Body of pancreas (tissue), 4 donors: ENCODE measurements at regions not wholly inside any gene's neighbourhood (a gene's known extent, or its start where the extent isn't known, plus 50 kb on each side); places are given as distances from the start of the nearest gene placed in this dataset.

Experiments
- ATAC-seq: fragments of 150-250 bp; one replicate; pipeline ENCODE4 v1.9.1; 2016
- DNase-seq, 4 donors: peaks; one replicate each; pipeline ENCODE4 v3.0.0-alpha.2; 2019
- H3K27ac ChIP-seq, 4 donors: fragments of 200-600 bp; sonication (generic); 1 replicate in 3 of 4; 2 replicates in 1 of 4; pipeline versions ENCODE4 v1.5.1 to v1.6.1; 2016 to 2019; ENCODE audit warnings: mild to moderate bottlenecking in 1 of 4, mixed read lengths in 1 of 4, moderate library complexity in 1 of 4
- H3K27me3 ChIP-seq, 2 donors: fragments of 200-600 bp; sonication (generic); one replicate each; pipeline ENCODE4 v1.6.0; 2016; ENCODE audit warnings: mild to moderate bottlenecking in 1 of 2
- H3K36me3 ChIP-seq, 2 donors: fragments of 200-600 bp; sonication (generic); replicated peaks in 1 of 2; 2 replicates each; pipeline ENCODE4 v1.5.1; 2016; ENCODE audit warnings: low read depth in 2 of 2; ENCODE audit not compliant: insufficient read depth in 1 of 2
- H3K4me1 ChIP-seq: fragments of 200-600 bp; sonication (generic); one replicate; pipeline ENCODE4 v1.6.0; 2016
- H3K4me3 ChIP-seq, 2 donors: fragments of 200-600 bp; sonication (generic); 1 replicate in 1 of 2; 2 replicates in 1 of 2; pipeline ENCODE4 v1.5.1; 2016 to 2019
- H3K9me3 ChIP-seq, 3 donors: fragments of 200-600 bp; sonication (generic); 1 replicate in 2 of 3; 2 replicates in 1 of 3; pipeline ENCODE4 v1.5.1; 2016
- POLR2A ChIP-seq, 3 donors: fragments of 450-650 bp; IDR thresholded peaks; one replicate each; pipeline ENCODE4 v1.6.1; 2016; ENCODE audit warnings: antibody characterized with exemption in 3 of 3, mild to moderate bottlenecking in 2 of 3
- WGBS, 2 donors: methylation state at CpG; one replicate each; pipeline ENCODE4 v1.1.5; 2017; 5-methylcytosine and 5-hydroxymethylcytosine counted together
- intact Hi-C: fragments of 100-400 bp; cut with DNase I; formaldehyde crosslinking; loops from one replicate; pipeline ENCODE4 v1.15.1; 2023
- TF ChIP-seq, protein P1 (sequence below), 7 experiments: fragments of 450-650 bp in 4 of 7; fragments of 200-600 bp in 3 of 7; sonication (generic) in 3 of 7; IDR thresholded peaks; one replicate each; pipeline ENCODE4 v1.5.1; 2016 to 2019; ENCODE audit warnings: antibody characterized with exemption in 7 of 7

DNA sequence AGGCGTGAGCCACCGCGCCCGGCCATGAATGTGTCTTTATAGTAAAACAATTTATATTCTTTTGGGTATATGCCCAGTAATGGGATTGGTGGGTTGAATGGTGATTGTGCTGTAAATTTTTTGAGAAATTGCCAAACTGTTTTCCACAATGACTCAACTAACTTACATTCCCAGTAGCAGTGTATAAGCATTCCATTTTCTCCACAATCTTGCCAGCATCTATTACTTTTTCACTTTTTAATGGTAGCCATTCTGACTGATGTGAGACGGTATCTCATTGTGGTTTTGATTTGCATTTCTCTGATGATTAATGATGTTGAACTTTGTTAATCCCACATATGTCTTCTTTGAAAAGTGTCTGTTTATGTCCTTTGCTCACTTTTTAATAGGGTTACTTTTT lies 1187.9 kb downstream of the XPNPEP1 start:
- DNase-seq (no peak), ATAC-seq (no peak)
- Histone ChIP-seq H3K4me3 (no peak overlapping the region), H3K27ac (no peak overlapping the region), H3K9me3 (no peaks in the 10 kb centered on the region), H3K27me3 (no peaks in the 10 kb centered on the region), H3K36me3 (no peaks in the 10 kb centered on the region), H3K4me1 (no peaks in the 10 kb centered on the region)
- intact Hi-C loops: no loop called here
- WGBS, 2 donors: 89 to 91% methylated on average over 5 of the region's 5 CpGs
- TF ChIP-seq, protein P1, sequence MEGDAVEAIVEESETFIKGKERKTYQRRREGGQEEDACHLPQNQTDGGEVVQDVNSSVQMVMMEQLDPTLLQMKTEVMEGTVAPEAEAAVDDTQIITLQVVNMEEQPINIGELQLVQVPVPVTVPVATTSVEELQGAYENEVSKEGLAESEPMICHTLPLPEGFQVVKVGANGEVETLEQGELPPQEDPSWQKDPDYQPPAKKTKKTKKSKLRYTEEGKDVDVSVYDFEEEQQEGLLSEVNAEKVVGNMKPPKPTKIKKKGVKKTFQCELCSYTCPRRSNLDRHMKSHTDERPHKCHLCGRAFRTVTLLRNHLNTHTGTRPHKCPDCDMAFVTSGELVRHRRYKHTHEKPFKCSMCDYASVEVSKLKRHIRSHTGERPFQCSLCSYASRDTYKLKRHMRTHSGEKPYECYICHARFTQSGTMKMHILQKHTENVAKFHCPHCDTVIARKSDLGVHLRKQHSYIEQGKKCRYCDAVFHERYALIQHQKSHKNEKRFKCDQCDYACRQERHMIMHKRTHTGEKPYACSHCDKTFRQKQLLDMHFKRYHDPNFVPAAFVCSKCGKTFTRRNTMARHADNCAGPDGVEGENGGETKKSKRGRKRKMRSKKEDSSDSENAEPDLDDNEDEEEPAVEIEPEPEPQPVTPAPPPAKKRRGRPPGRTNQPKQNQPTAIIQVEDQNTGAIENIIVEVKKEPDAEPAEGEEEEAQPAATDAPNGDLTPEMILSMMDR (IDR thresholded peaks at IDR 0.05): no peak
- TF ChIP-seq POLR2A (IDR thresholded peaks at IDR 0.05): no peak

DNA sequence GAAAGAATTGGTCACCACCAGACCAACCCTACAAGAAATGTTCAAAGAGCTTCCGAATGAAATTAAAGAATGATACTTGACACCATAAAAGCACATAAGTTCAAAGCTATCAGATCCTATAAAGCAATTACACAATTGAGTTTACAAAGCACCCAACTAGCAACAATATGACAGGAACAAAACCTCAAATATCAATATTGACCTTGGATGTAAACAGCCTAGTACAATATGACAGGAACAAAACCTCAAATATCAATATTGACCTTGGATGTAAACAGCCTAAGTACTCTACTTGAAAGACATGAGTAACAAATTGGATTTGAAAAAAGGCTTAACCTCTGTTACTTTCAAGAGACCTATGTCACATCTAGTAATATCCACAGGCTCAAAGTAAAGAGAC lies 1201.4 kb downstream of the XPNPEP1 start:
- Histone ChIP-seq H3K27ac (no peak overlapping the region), H3K9me3 (no peaks in the 10 kb centered on the region), H3K4me3 (no peak overlapping the region), H3K27me3 (no peaks in the 10 kb centered on the region), H3K4me1 (no peaks in the 10 kb centered on the region), H3K36me3 (no peaks in the 10 kb centered on the region)
- 21 to 52% methylated on average over 1 of the region's 1 CpG for WGBS, 2 donors
- ATAC-seq (no peak), DNase-seq (no peak)
- TF ChIP-seq, protein P1 (IDR thresholded peaks at IDR 0.05): no peak
- no peak for TF ChIP-seq POLR2A (IDR thresholded peaks at IDR 0.05)
- intact Hi-C loops: no loop called here

DNA sequence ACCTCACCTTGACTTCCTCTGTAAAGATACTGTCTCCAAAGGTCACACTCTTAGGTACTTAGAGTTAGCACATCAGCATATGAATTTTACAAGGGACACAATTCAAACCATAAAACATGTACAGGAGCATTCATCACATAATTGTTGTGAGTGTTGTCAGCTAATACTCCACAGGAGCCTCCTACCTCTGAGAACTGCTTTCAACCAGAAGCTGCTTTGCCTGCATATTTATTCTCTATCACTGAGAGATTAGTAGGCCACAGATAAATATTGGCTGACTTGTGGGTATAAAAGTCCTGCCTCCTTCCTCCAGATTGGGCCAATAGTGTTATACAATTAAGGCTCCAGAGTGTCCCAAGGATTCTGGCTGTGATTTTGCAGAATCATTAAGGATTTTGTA lies 1207.0 kb downstream of the XPNPEP1 start:
- intact Hi-C loops: no loop called here
- no peaks in the 10 kb centered on the region for H3K9me3 ChIP-seq
- H3K4me1 ChIP-seq: no peaks in the 10 kb centered on the region
- DNase-seq (no peak), ATAC-seq (no peak)
- H3K4me3 ChIP-seq: no peak overlapping the region
- no peaks in the 10 kb centered on the region for H3K36me3 ChIP-seq
- no peak overlapping the region for H3K27ac ChIP-seq
- TF ChIP-seq POLR2A (IDR thresholded peaks at IDR 0.05): no peak
- TF ChIP-seq, protein P1 (IDR thresholded peaks at IDR 0.05): no peak
- H3K27me3 ChIP-seq: no peaks in the 10 kb centered on the region

DNA sequence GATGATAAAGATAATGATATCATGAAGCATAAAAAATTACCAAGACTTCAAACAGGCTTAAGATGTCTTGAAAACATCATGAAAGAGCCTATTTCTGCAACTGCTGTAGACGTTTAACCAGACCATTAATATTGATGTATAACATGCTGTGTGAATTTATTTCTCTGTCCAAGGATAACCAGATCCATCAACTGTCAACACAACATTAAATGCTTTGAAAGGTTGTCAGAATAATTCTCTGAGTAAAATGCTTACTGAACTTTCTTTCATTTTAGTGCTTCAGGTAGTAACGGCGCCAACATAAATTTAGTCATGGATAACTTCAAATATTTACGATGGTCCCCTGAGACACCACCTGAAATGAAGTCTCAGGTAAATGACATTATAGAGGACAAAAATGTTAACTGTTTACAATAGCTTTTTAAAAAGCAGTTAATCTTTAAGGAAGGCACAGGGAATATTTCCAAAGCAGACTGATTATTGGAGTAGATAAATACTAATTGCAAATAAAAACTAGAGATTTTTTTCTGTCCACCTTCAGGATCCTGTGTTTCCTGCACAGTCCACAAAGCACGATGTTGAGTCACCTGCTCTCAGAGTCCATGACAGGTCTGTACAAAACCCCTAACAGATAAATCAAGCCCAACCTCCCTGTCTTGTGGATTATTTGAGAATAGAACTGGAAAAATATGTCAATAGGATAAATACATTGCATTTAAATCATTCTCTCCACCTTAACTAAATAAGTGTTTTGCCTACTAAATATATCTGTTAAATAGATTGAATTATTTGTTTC lies 1213.2 kb downstream of the XPNPEP1 start:
- no peak overlapping the region for H3K4me3 ChIP-seq
- no peaks in the 10 kb centered on the region for H3K36me3 ChIP-seq
- ATAC-seq: no peak
- TF ChIP-seq POLR2A (IDR thresholded peaks at IDR 0.05): no peak
- TF ChIP-seq, protein P1 (IDR thresholded peaks at IDR 0.05): no peak
- DNase-seq: no peak
- intact Hi-C loops: no loop called here
- no peaks in the 10 kb centered on the region for H3K4me1 ChIP-seq
- H3K27me3 ChIP-seq: no peaks in the 10 kb centered on the region
- no peaks in the 10 kb centered on the region for H3K9me3 ChIP-seq
- no peak overlapping the region for H3K27ac ChIP-seq
- 49 to 56% methylated on average over 5 of the region's 5 CpGs for WGBS, 2 donors

DNA sequence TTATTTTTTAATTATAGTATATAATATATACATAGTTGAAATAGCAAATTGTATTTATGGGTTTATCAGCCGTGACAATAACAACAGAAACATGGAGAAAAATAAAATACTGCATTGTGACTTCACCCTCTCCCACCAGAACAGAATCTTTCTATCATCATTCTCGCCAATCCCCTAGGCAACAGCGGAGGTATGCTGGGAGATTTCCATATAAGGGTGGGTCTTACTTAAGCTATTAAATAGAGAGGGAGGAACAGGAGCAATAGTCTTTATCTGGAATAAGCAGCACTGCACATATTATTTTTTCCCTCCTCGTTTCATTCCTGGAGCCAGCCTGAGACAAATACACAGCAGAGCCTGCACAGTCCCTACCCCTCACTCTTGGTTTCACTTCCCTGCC lies 1214.9 kb downstream of the XPNPEP1 start:
- H3K9me3 ChIP-seq: no peaks in the 10 kb centered on the region
- ATAC-seq (no peak), DNase-seq (no peak)
- 70 to 82% methylated on average over 4 of the region's 4 CpGs for WGBS, 2 donors
- no peaks in the 10 kb centered on the region for H3K27me3 ChIP-seq
- H3K27ac ChIP-seq: no peak overlapping the region
- intact Hi-C loops: no loop called here
- no peak for TF ChIP-seq POLR2A (IDR thresholded peaks at IDR 0.05)
- TF ChIP-seq, protein P1 (IDR thresholded peaks at IDR 0.05): no peak
- H3K36me3 ChIP-seq: no peaks in the 10 kb centered on the region
- no peaks in the 10 kb centered on the region for H3K4me1 ChIP-seq
- H3K4me3 ChIP-seq: no peak overlapping the region
